ENCODE measurements at regions not wholly inside any gene's neighbourhood (a gene's known extent, or its start where the extent isn't known, plus 50 kb on each side); places are given as distances from the start of the nearest gene placed in this dataset.

GRCh38 chr9:38211002-38211401 is 142.0 kb upstream of the SHB start:
- no peak for DNase-seq (ENCODE audit: insufficient read length, low spot score)
- no peak for FAIRE-seq
- TF ChIP-seq SPI1 (IDR thresholded peaks at IDR 0.05; ENCODE audit: low read depth, low read length) (no peak), TAF1 (IDR thresholded peaks at IDR 0.05; ENCODE audit: low read depth, low read length) (no peak), POLR2A (IDR thresholded peaks at IDR 0.05; ENCODE audit: low read depth, low read length) (no peak), POU2F2 (IDR thresholded peaks at IDR 0.05; ENCODE audit: low read depth, low read length) (no peak), POLR2AphosphoS5 (IDR thresholded peaks at IDR 0.05; ENCODE audit: low read depth, low read length) (no peak)

GRCh38 chr9:38208206-38208901 is 139.3 kb upstream of the SHB start:
- DNase-seq (ENCODE audit: insufficient read length, low spot score) (no peak), FAIRE-seq (no peak)
- TF ChIP-seq TAF1 (IDR thresholded peaks at IDR 0.05; ENCODE audit: low read depth, low read length) (no peak), POU2F2 (IDR thresholded peaks at IDR 0.05; ENCODE audit: low read depth, low read length) (no peak), PAX5 (IDR thresholded peaks at IDR 0.05; ENCODE audit: insufficient read depth, low read length, severe bottlenecking) (no peak), SPI1 (IDR thresholded peaks at IDR 0.05; ENCODE audit: low read depth, low read length) (no peak), POLR2A (IDR thresholded peaks at IDR 0.05; ENCODE audit: low read depth, low read length) (no peak), POLR2AphosphoS5 (IDR thresholded peaks at IDR 0.05; ENCODE audit: low read depth, low read length) (no peak)

DNA sequence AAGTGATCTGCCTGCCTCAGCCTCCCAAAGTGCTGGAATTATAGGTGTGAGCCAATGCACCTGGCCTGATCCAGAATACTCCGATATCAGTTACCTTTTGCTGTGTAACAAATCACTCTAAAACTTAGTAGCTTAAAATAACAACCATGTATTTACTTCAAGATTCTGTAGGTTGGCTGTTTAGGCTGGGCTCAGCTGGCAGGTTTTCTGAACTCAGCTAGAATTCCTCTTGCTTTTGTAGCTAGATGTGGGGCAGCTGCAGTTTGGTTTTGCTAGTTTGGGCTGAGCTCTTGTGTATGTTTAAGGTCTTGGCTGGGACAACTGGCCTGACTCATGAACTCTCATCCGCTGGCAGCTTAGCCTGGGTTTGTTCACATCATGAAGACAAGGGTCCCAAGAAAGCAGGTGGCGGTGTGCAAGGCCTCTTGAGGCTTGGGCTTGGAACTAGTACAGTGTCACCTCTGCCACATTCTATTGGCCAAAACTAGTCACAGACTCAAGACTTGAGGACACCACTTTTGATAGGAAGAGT is 138.3 kb upstream of the SHB start:
- DNase-seq (ENCODE audit: insufficient read length, low spot score) (no peak), FAIRE-seq (no peak)
- TF ChIP-seq TAF1 (IDR thresholded peaks at IDR 0.05; ENCODE audit: low read depth, low read length) = no peak
- TF ChIP-seq POU2F2 (IDR thresholded peaks at IDR 0.05; ENCODE audit: low read depth, low read length) = no peak
- no peak for TF ChIP-seq POLR2AphosphoS5 (IDR thresholded peaks at IDR 0.05; ENCODE audit: low read depth, low read length)
- TF ChIP-seq PAX5 (IDR thresholded peaks at IDR 0.05; ENCODE audit: insufficient read depth, low read length, severe bottlenecking) = no peak
- no peak for TF ChIP-seq POLR2A (IDR thresholded peaks at IDR 0.05; ENCODE audit: low read depth, low read length)
- no peak for TF ChIP-seq SPI1 (IDR thresholded peaks at IDR 0.05; ENCODE audit: low read depth, low read length)

- FAIRE-seq (no peak), DNase-seq (ENCODE audit: insufficient read length, low spot score) (no peak)
- TF ChIP-seq SPI1 (IDR thresholded peaks at IDR 0.05; ENCODE audit: low read depth, low read length) = no peak
These were observed 136.3 kb upstream of the SHB start for GRCh38 chr9:38205279-38205678.

GRCh38 chr9:38202336-38202938 is 133.4 kb upstream of the SHB start:
- no peak for TF ChIP-seq SPI1 (IDR thresholded peaks at IDR 0.05; ENCODE audit: low read depth, low read length)
- TF ChIP-seq POLR2AphosphoS5 (IDR thresholded peaks at IDR 0.05; ENCODE audit: low read depth, low read length) = no peak
- TF ChIP-seq POU2F2 (IDR thresholded peaks at IDR 0.05; ENCODE audit: low read depth, low read length) = no peak
- TF ChIP-seq POLR2A (IDR thresholded peaks at IDR 0.05; ENCODE audit: low read depth, low read length) = no peak
- no peak for TF ChIP-seq PAX5 (IDR thresholded peaks at IDR 0.05; ENCODE audit: insufficient read depth, low read length, severe bottlenecking)
- TF ChIP-seq TAF1 (IDR thresholded peaks at IDR 0.05; ENCODE audit: low read depth, low read length) = no peak
- no peak for DNase-seq (ENCODE audit: insufficient read length, low spot score)
- no peak for FAIRE-seq

GRCh38 chr9:38201844-38202243 is 132.8 kb upstream of the SHB start:
- DNase-seq (ENCODE audit: insufficient read length, low spot score) = no peak
- TF ChIP-seq POLR2AphosphoS5 (IDR thresholded peaks at IDR 0.05; ENCODE audit: low read depth, low read length) (no peak), POU2F2 (IDR thresholded peaks at IDR 0.05; ENCODE audit: low read depth, low read length) (no peak), TAF1 (IDR thresholded peaks at IDR 0.05; ENCODE audit: low read depth, low read length) (no peak), SPI1 (IDR thresholded peaks at IDR 0.05; ENCODE audit: low read depth, low read length) (no peak), POLR2A (IDR thresholded peaks at IDR 0.05; ENCODE audit: low read depth, low read length) (no peak), PAX5 (IDR thresholded peaks at IDR 0.05; ENCODE audit: insufficient read depth, low read length, severe bottlenecking) (no peak)
- no peak for FAIRE-seq

- DNase-seq (ENCODE audit: insufficient read length, low spot score) (no peak), FAIRE-seq (no peak)
- no peak for TF ChIP-seq POLR2A (IDR thresholded peaks at IDR 0.05; ENCODE audit: low read depth, low read length)
- TF ChIP-seq TAF1 (IDR thresholded peaks at IDR 0.05; ENCODE audit: low read depth, low read length) = no peak
- no peak for TF ChIP-seq POLR2AphosphoS5 (IDR thresholded peaks at IDR 0.05; ENCODE audit: low read depth, low read length)
- no peak for TF ChIP-seq POU2F2 (IDR thresholded peaks at IDR 0.05; ENCODE audit: low read depth, low read length)
- no peak for TF ChIP-seq PAX5 (IDR thresholded peaks at IDR 0.05; ENCODE audit: insufficient read depth, low read length, severe bottlenecking)
- no peak for TF ChIP-seq SPI1 (IDR thresholded peaks at IDR 0.05; ENCODE audit: low read depth, low read length)
These were observed 131.4 kb upstream of the SHB start for GRCh38 chr9:38200431-38200830.

GRCh38 chr9:38198140-38198539 is 129.1 kb upstream of the SHB start:
- no peak for FAIRE-seq
- TF ChIP-seq PAX5 (IDR thresholded peaks at IDR 0.05; ENCODE audit: insufficient read depth, low read length, severe bottlenecking) (no peak), POLR2AphosphoS5 (IDR thresholded peaks at IDR 0.05; ENCODE audit: low read depth, low read length) (no peak), SPI1 (IDR thresholded peaks at IDR 0.05; ENCODE audit: low read depth, low read length) (no peak), POLR2A (IDR thresholded peaks at IDR 0.05; ENCODE audit: low read depth, low read length) (no peak), POU2F2 (IDR thresholded peaks at IDR 0.05; ENCODE audit: low read depth, low read length) (no peak), TAF1 (IDR thresholded peaks at IDR 0.05; ENCODE audit: low read depth, low read length) (no peak)
- DNase-seq (ENCODE audit: insufficient read length, low spot score) = no peak

DNA sequence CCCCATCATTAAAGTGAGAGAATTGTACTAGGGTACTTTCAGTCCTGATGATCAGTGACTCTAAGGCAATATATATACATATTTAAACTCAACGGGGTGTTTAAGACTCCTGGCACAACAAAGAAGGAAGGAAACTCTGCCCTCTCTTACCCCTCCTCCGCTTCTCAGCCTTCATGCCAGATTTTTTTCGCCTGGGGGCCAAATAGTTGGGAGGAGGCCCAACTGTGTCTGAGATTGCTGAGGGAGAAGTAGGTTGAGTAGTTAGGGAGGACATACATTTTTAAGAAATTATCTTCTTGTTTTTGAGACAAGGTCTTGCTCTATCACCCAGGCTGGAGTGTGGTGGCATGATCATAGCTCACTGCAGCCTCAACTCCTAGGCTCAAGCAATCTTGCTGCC is 127.7 kb upstream of the SHB start:
- no peak for FAIRE-seq
- no peak for TF ChIP-seq PAX5 (IDR thresholded peaks at IDR 0.05; ENCODE audit: insufficient read depth, low read length, severe bottlenecking)
- no peak for DNase-seq (ENCODE audit: insufficient read length, low spot score)

- DNase-seq (ENCODE audit: insufficient read length, low spot score) (no peak), FAIRE-seq (no peak)
- no peak for TF ChIP-seq POU2F2 (IDR thresholded peaks at IDR 0.05; ENCODE audit: low read depth, low read length)
- no peak for TF ChIP-seq SPI1 (IDR thresholded peaks at IDR 0.05; ENCODE audit: low read depth, low read length)
- no peak for TF ChIP-seq POLR2A (IDR thresholded peaks at IDR 0.05; ENCODE audit: low read depth, low read length)
- no peak for TF ChIP-seq PAX5 (IDR thresholded peaks at IDR 0.05; ENCODE audit: insufficient read depth, low read length, severe bottlenecking)
- no peak for TF ChIP-seq TAF1 (IDR thresholded peaks at IDR 0.05; ENCODE audit: low read depth, low read length)
- TF ChIP-seq POLR2AphosphoS5 (IDR thresholded peaks at IDR 0.05; ENCODE audit: low read depth, low read length) = no peak
These were observed 126.7 kb upstream of the SHB start for GRCh38 chr9:38195737-38196161.
